ENCODE measurements at regions not wholly inside any gene's neighbourhood (a gene's known extent, or its start where the extent isn't known, plus 50 kb on each side); places are given as distances from the start of the nearest gene placed in this dataset.

- DNase-seq, result no peak
These were observed 215.8 kb upstream of the PPP3CA start for GRCh38 chr4:101563126-101563525.

- DNase-seq, result no peak
These were observed 209.5 kb upstream of the PPP3CA start for GRCh38 chr4:101556842-101557241.

GRCh38 chr4:101555341-101555880 is 208.1 kb upstream of the PPP3CA start:
- DNase-seq, result no peak

- DNase-seq, result no peak
These were observed 193.0 kb upstream of the PPP3CA start for GRCh38 chr4:101540336-101540735.

GRCh38 chr4:101528526-101528925 is 181.2 kb upstream of the PPP3CA start:
- no peak for DNase-seq

GRCh38 chr4:101527188-101527587 is 179.9 kb upstream of the PPP3CA start:
- DNase-seq, result no peak

GRCh38 chr4:101515566-101515965 is 168.2 kb upstream of the PPP3CA start:
- DNase-seq, result no peak

- DNase-seq, result no peak
These were observed 167.8 kb upstream of the PPP3CA start for GRCh38 chr4:101515099-101515498.

GRCh38 chr4:101512416-101512815 is 165.1 kb upstream of the PPP3CA start:
- DNase-seq, result no peak

- no peak for DNase-seq
These were observed 154.1 kb upstream of the PPP3CA start for GRCh38 chr4:101501421-101501820.

- no peak for DNase-seq
These were observed 153.4 kb upstream of the PPP3CA start for GRCh38 chr4:101500742-101501141.

- no peak for DNase-seq
These were observed 127.9 kb upstream of the PPP3CA start for GRCh38 chr4:101475246-101475645.

GRCh38 chr4:101471201-101471600 is 123.9 kb upstream of the PPP3CA start:
- DNase-seq, result no peak

GRCh38 chr4:101464596-101464995 is 117.3 kb upstream of the PPP3CA start:
- no peak for DNase-seq

- no peak for DNase-seq
These were observed 111.6 kb upstream of the PPP3CA start for GRCh38 chr4:101458914-101459313.

GRCh38 chr4:101458473-101458872 is 111.1 kb upstream of the PPP3CA start:
- DNase-seq, result no peak

GRCh38 chr4:101451086-101451485 is 103.8 kb upstream of the PPP3CA start:
- DNase-seq, result no peak

- no peak for DNase-seq
These were observed 94.1 kb upstream of the PPP3CA start for GRCh38 chr4:101441446-101441845.

- no peak for DNase-seq
These were observed 92.6 kb upstream of the PPP3CA start for GRCh38 chr4:101439926-101440325.

GRCh38 chr4:101421386-101421785 is 74.1 kb upstream of the PPP3CA start:
- no peak for DNase-seq

- no peak for DNase-seq
These were observed 73.3 kb upstream of the PPP3CA start for GRCh38 chr4:101420661-101421060.

GRCh38 chr4:101419336-101420135 is 72.2 kb upstream of the PPP3CA start:
- DNase-seq, result no peak

- no peak for DNase-seq
These were observed 71.1 kb upstream of the PPP3CA start for GRCh38 chr4:101418466-101418865.

GRCh38 chr4:101418055-101418454 is 70.7 kb upstream of the PPP3CA start:
- peak; percentile 28 for DNase-seq

GRCh38 chr4:101417046-101417445 is 69.7 kb upstream of the PPP3CA start:
- no peak for DNase-seq

Data from activated T-cell treated with anti-CD3 and anti-CD28 coated beads, Interleukin-2, amount 50 U/mL, for 1 hour (primary cell).